CD4-positive, alpha-beta memory T cell (primary cell): ENCODE measurements at regions not wholly inside any gene's neighbourhood (a gene's known extent, or its start where the extent isn't known, plus 50 kb on each side); places are given as distances from the start of the nearest gene placed in this dataset.

Source experiments
- CTCF ChIA-PET: fragments of 350-600 bp; sonication (Branson Sonifier 250); formaldehyde crosslinking; loops from one replicate; lab custom pipeline; 2021; ENCODE audit warnings: inconsistent platforms; ENCODE audit not compliant: partially characterized antibody; lab: Charles Lee
- POLR2A ChIA-PET: fragments of 350-600 bp; sonication (Branson Sonifier 250); formaldehyde crosslinking; loops from one replicate; lab custom pipeline; 2021; ENCODE audit not compliant: partially characterized antibody; lab: Charles Lee
- DNase-seq, 5 donors: peaks; one replicate each; pipeline versions ENCODE4 v3.0.0 to v3.0.0-alpha.2; 2020 to 2022; ENCODE audit warnings: mixed read lengths in 1 of 5
- H3K27ac ChIP-seq: one replicate; pipeline ENCODE4 v1.7.0; 2013; ENCODE audit warnings: low read depth, low read length
- H3K27me3 ChIP-seq: 2 replicates; pipeline ENCODE4 v1.7.0; 2013; ENCODE audit warnings: mild to moderate bottlenecking, low read length, moderate library complexity; ENCODE audit not compliant: insufficient read depth
- H3K36me3 ChIP-seq: 2 replicates; pipeline ENCODE4 v1.7.0; 2013; ENCODE audit warnings: mild to moderate bottlenecking, low read length, moderate library complexity; ENCODE audit not compliant: insufficient read depth
- H3K4me1 ChIP-seq: 2 replicates; pipeline ENCODE4 v1.7.0; 2013; ENCODE audit warnings: mild to moderate bottlenecking, low read length, moderate library complexity; ENCODE audit not compliant: insufficient read depth
- H3K4me3 ChIP-seq, 2 donors: one replicate each; pipeline ENCODE4 v1.7.0; 2013; ENCODE audit warnings: low read length in 2 of 2, mild to moderate bottlenecking in 1 of 2
- H3K9me3 ChIP-seq, 2 donors: one replicate each; pipeline ENCODE4 v1.7.0; 2013; ENCODE audit warnings: low read length in 2 of 2, control low read depth in 1 of 2; ENCODE audit not compliant: control insufficient read depth in 1 of 2
- H3K27ac Mint-ChIP-seq, 7 donors: one replicate each; pipeline ENCODE4 v1.8.0; 2020 to 2021; ENCODE audit warnings: mixed read lengths in 7 of 7, mild to moderate bottlenecking in 6 of 7, inconsistent platforms in 3 of 7, moderate library complexity in 3 of 7
- H3K27me3 Mint-ChIP-seq, 2 donors: one replicate each; pipeline ENCODE4 v1.8.0; 2020 to 2021; ENCODE audit warnings: mixed read lengths in 2 of 2
- H3K36me3 Mint-ChIP-seq, 2 donors: one replicate each; pipeline ENCODE4 v1.8.0; 2020 to 2021; ENCODE audit warnings: mixed read lengths in 2 of 2, inconsistent platforms in 1 of 2, mild to moderate bottlenecking in 1 of 2
- H3K4me1 Mint-ChIP-seq, 4 donors: one replicate each; pipeline ENCODE4 v1.8.0; 2020 to 2021; ENCODE audit warnings: mixed read lengths in 4 of 4, mild to moderate bottlenecking in 1 of 4
- H3K4me3 Mint-ChIP-seq, 8 donors: one replicate each; pipeline ENCODE4 v1.8.0; 2020 to 2021; ENCODE audit warnings: mixed read lengths in 8 of 8, mild to moderate bottlenecking in 7 of 8, moderate library complexity in 6 of 8, inconsistent platforms in 3 of 8
- H3K9me3 Mint-ChIP-seq, 8 donors: one replicate each; pipeline ENCODE4 v1.8.0; 2020 to 2021; ENCODE audit warnings: mixed read lengths in 8 of 8, mild to moderate bottlenecking in 5 of 8, inconsistent platforms in 3 of 8, moderate library complexity in 1 of 8
- intact Hi-C: fragments of 100-400 bp; cut with micrococcal nuclease; formaldehyde crosslinking; loops from one replicate; pipeline ENCODE4 v1.15.1; 2023

DNA sequence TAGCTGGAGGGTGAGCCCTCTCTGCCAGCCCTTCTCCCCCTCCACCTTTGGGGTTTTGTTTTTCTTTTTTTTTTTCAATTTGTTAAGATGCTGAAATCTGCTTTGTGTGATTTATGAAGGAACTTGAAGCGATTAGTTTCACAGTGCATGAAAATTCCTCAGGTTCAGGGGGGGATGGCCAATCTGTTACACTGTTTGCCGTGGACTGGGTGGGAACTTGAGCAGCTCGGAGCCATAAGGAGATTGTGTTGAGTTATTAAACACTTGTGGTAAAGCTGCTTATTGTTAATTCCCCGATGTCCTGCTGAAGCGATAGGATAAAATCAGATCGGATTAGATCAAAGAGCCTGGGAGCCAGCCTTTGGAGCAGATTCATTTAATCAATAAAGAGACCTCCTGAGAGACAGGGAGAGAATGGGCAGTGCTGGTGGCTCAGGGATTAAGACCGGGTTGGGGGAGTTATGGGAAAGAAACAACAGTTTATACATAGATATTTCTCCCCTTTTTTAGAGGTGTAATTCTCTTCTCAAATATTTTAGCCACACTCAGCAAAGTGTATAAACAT, 105.8 kb upstream of the SPATA31D4 start:
- intact Hi-C loops: no loop called here
- Mint-ChIP-seq H3K36me3 (no peaks in the 10 kb centered on the region), H3K27ac (no peak overlapping the region), H3K4me1 (peaks cover 0 to 9% (median 1%) of the 10 kb centered on the region in 4 donors), H3K4me3 (no peak overlapping the region), H3K9me3 (peaks cover 0 to 4% (median 1%) of the 10 kb centered on the region in 8 donors), H3K27me3 (no peaks in the 10 kb centered on the region)
- ChIA-PET POLR2A (no interaction called here), CTCF (no interaction called here)
- Histone ChIP-seq H3K4me1 (no peaks in the 10 kb centered on the region), H3K4me3 (no peak overlapping the region), H3K36me3 (no peaks in the 10 kb centered on the region), H3K27ac (no peak overlapping the region), H3K9me3 (no peaks in the 10 kb centered on the region), H3K27me3 (no peaks in the 10 kb centered on the region)
- DNase-seq: no peak

DNA sequence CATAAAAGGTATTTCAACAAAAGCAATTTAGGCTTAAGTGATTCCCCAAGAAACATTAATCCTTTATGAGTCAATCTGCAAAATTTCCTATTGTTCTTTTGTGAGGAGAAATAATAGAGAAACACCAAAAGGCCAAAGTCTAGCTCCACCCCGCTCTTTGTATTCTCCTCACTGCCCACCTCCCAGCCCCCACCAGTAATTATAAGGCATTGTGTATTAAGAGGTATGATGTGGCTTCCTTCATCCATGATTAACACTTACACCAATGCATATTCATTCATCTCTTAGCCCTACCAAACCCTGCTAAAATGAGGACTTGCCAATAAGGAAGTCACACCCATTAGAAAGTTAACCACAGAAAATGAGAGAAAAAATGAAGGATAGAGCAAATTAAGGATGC, 105.3 kb upstream of the SPATA31D4 start:
- Mint-ChIP-seq H3K9me3 (peaks cover 0 to 3% (median 0%) of the 10 kb centered on the region in 8 donors), H3K27me3 (no peaks in the 10 kb centered on the region), H3K36me3 (no peaks in the 10 kb centered on the region), H3K4me1 (peaks cover 0 to 9% (median 1%) of the 10 kb centered on the region in 4 donors), H3K27ac (no peak overlapping the region), H3K4me3 (no peak overlapping the region)
- ChIA-PET CTCF (no interaction called here), POLR2A (no interaction called here)
- no peaks in the 10 kb centered on the region for H3K36me3 ChIP-seq
- H3K27ac ChIP-seq: no peak overlapping the region
- DNase-seq: no peak
- no peaks in the 10 kb centered on the region for H3K9me3 ChIP-seq
- intact Hi-C loops: no loop called here
- H3K27me3 ChIP-seq: no peaks in the 10 kb centered on the region
- H3K4me1 ChIP-seq: no peaks in the 10 kb centered on the region
- no peak overlapping the region for H3K4me3 ChIP-seq

GRCh38 chr9:81823672-81824554, 104.3 kb upstream of the SPATA31D4 start:
- H3K27me3 Mint-ChIP-seq: no peaks in the 10 kb centered on the region
- CTCF ChIA-PET: interaction anchor here (1.1 kb wide), 1 partner anchor 30 kb away, joined by 3 read pairs; no protein-coding TSS in a partner anchor
- Histone ChIP-seq H3K4me3 (no peak overlapping the region), H3K4me1 (no peaks in the 10 kb centered on the region), H3K36me3 (no peaks in the 10 kb centered on the region), H3K9me3 (no peaks in the 10 kb centered on the region), H3K27me3 (no peaks in the 10 kb centered on the region), H3K27ac (no peak overlapping the region)
- no peak for DNase-seq
- H3K4me3 Mint-ChIP-seq: no peak overlapping the region
- POLR2A ChIA-PET: no interaction called here
- peaks cover 0 to 3% (median 0%) of the 10 kb centered on the region in 8 donors for H3K9me3 Mint-ChIP-seq
- H3K27ac Mint-ChIP-seq: no peak overlapping the region
- intact Hi-C loops: no loop called here
- H3K4me1 Mint-ChIP-seq: peaks cover 0 to 9% (median 2%) of the 10 kb centered on the region in 4 donors
- H3K36me3 Mint-ChIP-seq: no peaks in the 10 kb centered on the region

- ChIA-PET CTCF (no interaction called here), POLR2A (no interaction called here)
- Histone ChIP-seq H3K4me1 (no peaks in the 10 kb centered on the region), H3K27ac (no peak overlapping the region), H3K4me3 (no peak overlapping the region), H3K27me3 (no peaks in the 10 kb centered on the region), H3K36me3 (no peaks in the 10 kb centered on the region), H3K9me3 (no peaks in the 10 kb centered on the region)
- Mint-ChIP-seq H3K27ac (no peak overlapping the region), H3K9me3 (peaks cover 0 to 3% (median 0%) of the 10 kb centered on the region in 8 donors), H3K36me3 (no peaks in the 10 kb centered on the region), H3K27me3 (no peaks in the 10 kb centered on the region), H3K4me3 (no peak overlapping the region), H3K4me1 (peaks cover 0 to 5% (median under 1%) of the 10 kb centered on the region in 4 donors)
- no peak for DNase-seq
- intact Hi-C loops: no loop called here
Observed at GRCh38 chr9:81824802-81825730, 103.2 kb upstream of the SPATA31D4 start.

DNA sequence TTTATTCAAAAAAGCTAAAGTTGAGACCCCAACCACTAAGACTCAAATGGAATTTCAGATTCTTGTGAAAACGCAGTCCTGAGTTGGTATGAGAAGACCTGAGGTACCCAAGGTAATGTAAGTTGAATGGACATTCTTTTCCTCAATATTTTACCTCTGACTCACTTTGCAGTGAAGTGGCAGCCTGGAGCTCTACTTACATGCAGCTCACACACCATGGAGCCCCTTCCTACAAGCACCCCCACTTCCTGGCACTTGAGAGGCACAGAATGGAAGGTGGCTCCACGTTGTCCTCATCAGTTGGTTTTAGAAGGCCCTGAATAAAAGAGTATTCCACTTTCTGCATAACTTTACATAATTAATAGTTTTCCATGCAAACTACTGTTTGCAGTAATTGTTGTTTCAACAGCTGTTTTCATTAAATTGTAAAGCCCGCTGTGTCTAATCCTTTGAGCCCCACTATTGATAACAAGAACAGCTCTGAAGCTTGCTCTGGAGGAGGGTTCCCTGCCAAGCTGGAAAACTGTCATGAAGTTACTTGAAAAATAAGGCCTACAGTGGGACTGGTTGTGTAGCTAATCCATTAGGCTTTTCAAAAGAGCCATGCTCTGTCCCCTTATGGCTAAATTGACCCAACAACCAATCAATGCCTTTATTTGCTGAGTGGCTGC, 102.2 kb upstream of the SPATA31D4 start:
- CTCF ChIA-PET: no interaction called here
- H3K36me3 Mint-ChIP-seq: no peaks in the 10 kb centered on the region
- no peak overlapping the region for H3K4me3 Mint-ChIP-seq
- H3K36me3 ChIP-seq: no peaks in the 10 kb centered on the region
- POLR2A ChIA-PET: no interaction called here
- no peak for DNase-seq
- H3K4me1 Mint-ChIP-seq: peaks cover 0 to 2% (median 0%) of the 10 kb centered on the region in 4 donors
- H3K27ac ChIP-seq: no peak overlapping the region
- intact Hi-C loops: no loop called here
- no peak overlapping the region for H3K27ac Mint-ChIP-seq
- no peak overlapping the region for H3K4me3 ChIP-seq
- H3K9me3 Mint-ChIP-seq: peaks cover 0 to 3% (median 0%) of the 10 kb centered on the region in 8 donors
- no peaks in the 10 kb centered on the region for H3K27me3 ChIP-seq
- H3K9me3 ChIP-seq: no peaks in the 10 kb centered on the region
- H3K27me3 Mint-ChIP-seq: no peaks in the 10 kb centered on the region
- no peaks in the 10 kb centered on the region for H3K4me1 ChIP-seq

GRCh38 chr9:81826517-81826906, 101.7 kb upstream of the SPATA31D4 start:
- intact Hi-C loops: no loop called here
- Mint-ChIP-seq H3K4me3 (no peak overlapping the region), H3K9me3 (peaks cover 0 to 3% (median under 1%) of the 10 kb centered on the region in 8 donors), H3K27ac (no peak overlapping the region), H3K4me1 (peaks cover 0 to 2% (median 0%) of the 10 kb centered on the region in 4 donors), H3K27me3 (no peaks in the 10 kb centered on the region), H3K36me3 (no peaks in the 10 kb centered on the region)
- H3K27ac ChIP-seq: no peak overlapping the region
- DNase-seq: no peak
- no peaks in the 10 kb centered on the region for H3K36me3 ChIP-seq
- POLR2A ChIA-PET: no interaction called here
- no peaks in the 10 kb centered on the region for H3K27me3 ChIP-seq
- no peak overlapping the region for H3K4me3 ChIP-seq
- H3K9me3 ChIP-seq: no peaks in the 10 kb centered on the region
- H3K4me1 ChIP-seq: no peaks in the 10 kb centered on the region
- CTCF ChIA-PET: no interaction called here
